Fibroblast of lung (primary cell): ENCODE measurements at regions not wholly inside any gene's neighbourhood (a gene's known extent, or its start where the extent isn't known, plus 50 kb on each side); places are given as distances from the start of the nearest gene placed in this dataset.

Source experiments
- DNase-seq, 2 donors: peaks; one replicate each; pipeline versions ENCODE4 v3.0.0 to v3.0.0-alpha.2; 2010; ENCODE audit warnings: low read depth in 2 of 2
- H2AFZ ChIP-seq: 2 replicates; pipeline ENCODE4 v1.5.1; 2012; ENCODE audit warnings: low read length, control low read depth, inconsistent platforms
- H3K27ac ChIP-seq: 2 replicates; pipeline ENCODE4 v1.5.1; 2011; ENCODE audit warnings: low read length, control low read depth; ENCODE audit not compliant: insufficient read depth
- H3K27me3 ChIP-seq: 2 replicates; pipeline ENCODE4 v1.5.1; 2011; ENCODE audit warnings: mild to moderate bottlenecking, low read length; ENCODE audit not compliant: control insufficient read depth, insufficient read depth
- H3K36me3 ChIP-seq: 2 replicates; pipeline ENCODE4 v1.5.1; 2011; ENCODE audit warnings: low read length; ENCODE audit not compliant: control insufficient read depth, insufficient read depth
- H3K4me1 ChIP-seq: 2 replicates; pipeline ENCODE4 v1.5.1; 2011; ENCODE audit warnings: low read length; ENCODE audit not compliant: control insufficient read depth, insufficient read depth; ENCODE audit errors: extremely low read depth
- H3K4me2 ChIP-seq: 2 replicates; pipeline ENCODE4 v1.5.1; 2011; ENCODE audit warnings: low read length, control low read depth; ENCODE audit not compliant: insufficient read depth; ENCODE audit errors: extremely low read depth
- H3K4me3 ChIP-seq, 4 experiments: fragments of 200-600 bp in 1 of 4; sonication (generic) in 1 of 4; replicated peaks in 1 of 4; 2 replicates each; pipeline ENCODE4 v1.5.1; 2011 to 2016; ENCODE audit warnings: low read length in 4 of 4, low read depth in 3 of 4, mild to moderate bottlenecking in 3 of 4, control low read depth in 2 of 4, inconsistent platforms in 1 of 4, mixed read lengths in 1 of 4; ENCODE audit not compliant: insufficient read depth in 1 of 4; ENCODE audit errors: control extremely low read depth in 1 of 4
- H3K79me2 ChIP-seq: 2 replicates; pipeline ENCODE4 v1.5.1; 2012; ENCODE audit warnings: mild to moderate bottlenecking, low read length, inconsistent platforms; ENCODE audit not compliant: control insufficient read depth, insufficient read depth
- H3K9ac ChIP-seq: 2 replicates; pipeline ENCODE4 v1.5.1; 2011; ENCODE audit warnings: mild to moderate bottlenecking, low read length, control low read depth; ENCODE audit not compliant: insufficient read depth
- H3K9me3 ChIP-seq: 2 replicates; pipeline ENCODE4 v1.5.1; 2012; ENCODE audit warnings: low read depth, low read length; ENCODE audit not compliant: control insufficient read depth, insufficient read depth
- H4K20me1 ChIP-seq: 2 replicates; pipeline ENCODE4 v1.5.1; 2011; ENCODE audit warnings: low read length; ENCODE audit not compliant: control insufficient read depth, insufficient read depth; ENCODE audit errors: extremely low read depth
- CTCF ChIP-seq, 2 donors: IDR thresholded peaks in 1 of 2; conservative IDR thresholded peaks in 1 of 2; 1 replicate in 1 of 2; 2 replicates in 1 of 2; pipeline ENCODE4 v1.5.1; 2011 to 2012; ENCODE audit warnings: low read length in 2 of 2, control low read depth in 1 of 2, inconsistent platforms in 1 of 2, low read depth in 1 of 2, mild to moderate bottlenecking in 1 of 2
- EZH2 ChIP-seq: IDR thresholded peaks from 2 replicates; pipeline ENCODE4 v1.5.1; 2012; ENCODE audit warnings: low read length, control low read depth, mild to moderate bottlenecking; ENCODE audit errors: missing control alignments

- H3K4me2 ChIP-seq: peak overlapping the region; percentile 35
Observed at GRCh38 chr4:20615486-20616260, 84.6 kb upstream of the PACRGL start.

GRCh38 chr4:20616313-20616712, 83.9 kb upstream of the PACRGL start:
- DNase-seq: no peak
- TF ChIP-seq EZH2: no peak
- no peak for TF ChIP-seq CTCF (conservative IDR thresholded peaks at IDR 0.05 in 1 of 2, IDR thresholded peaks at IDR 0.05 in 1 of 2; ENCODE audit: low read depth in 1 of 2, low read length in 2 of 2)
- Histone ChIP-seq H2AFZ (no peak overlapping the region), H4K20me1 (no peaks in the 10 kb centered on the region), H3K4me1 (peaks cover 6% of the 10 kb centered on the region), H3K9me3 (no peaks in the 10 kb centered on the region), H3K27ac (no peak overlapping the region), H3K9ac (no peak overlapping the region), H3K27me3 (no peaks in the 10 kb centered on the region), H3K79me2 (no peaks in the 10 kb centered on the region), H3K4me2 (no peak overlapping the region), H3K36me3 (no peaks in the 10 kb centered on the region), H3K4me3 (no peak overlapping the region)

More at GRCh38 chr4:20615486-20616260, 84.6 kb upstream of the PACRGL start:
- Histone ChIP-seq H3K4me3 (no peak overlapping the region), H3K4me1 (peaks cover 6% of the 10 kb centered on the region), H2AFZ (no peak overlapping the region), H3K9me3 (no peaks in the 10 kb centered on the region), H3K27me3 (no peaks in the 10 kb centered on the region), H3K36me3 (no peaks in the 10 kb centered on the region), H3K27ac (no peak overlapping the region), H3K9ac (no peak overlapping the region), H4K20me1 (no peaks in the 10 kb centered on the region), H3K79me2 (no peaks in the 10 kb centered on the region)
- DNase-seq: peak in 1 of 2 donors; percentile 55
- TF ChIP-seq EZH2 (no peak), CTCF (conservative IDR thresholded peaks at IDR 0.05 in 1 of 2, IDR thresholded peaks at IDR 0.05 in 1 of 2; ENCODE audit: low read depth in 1 of 2, low read length in 2 of 2) (no peak)

GRCh38 chr4:20616848-20617247, 83.4 kb upstream of the PACRGL start:
- Histone ChIP-seq H3K79me2 (no peaks in the 10 kb centered on the region), H3K9ac (no peak overlapping the region), H3K27me3 (no peaks in the 10 kb centered on the region), H2AFZ (no peak overlapping the region), H3K36me3 (no peaks in the 10 kb centered on the region), H4K20me1 (no peaks in the 10 kb centered on the region), H3K9me3 (no peaks in the 10 kb centered on the region), H3K4me1 (peaks cover 6% of the 10 kb centered on the region), H3K4me2 (no peak overlapping the region), H3K4me3 (no peak overlapping the region), H3K27ac (no peak overlapping the region)
- DNase-seq: no peak
- TF ChIP-seq CTCF (conservative IDR thresholded peaks at IDR 0.05 in 1 of 2, IDR thresholded peaks at IDR 0.05 in 1 of 2; ENCODE audit: low read depth in 1 of 2, low read length in 2 of 2): no peak
